Left lung (tissue), 4 donors: ENCODE measurements at regions not wholly inside any gene's neighbourhood (a gene's known extent, or its start where the extent isn't known, plus 50 kb on each side); places are given as distances from the start of the nearest gene placed in this dataset.
A peak's percentile ranks its signal among the peaks of the same experiment; 100 is the strongest.

ENCODE experiments used
- ATAC-seq: fragments of 200-7000 bp; cut with Tn5 transposase; one replicate; pipeline ENCODE4 v1.9.1; 2020; ENCODE audit warnings: moderate library complexity
- DNase-seq, 4 donors: peaks; one replicate each; pipeline ENCODE4 v3.0.0-alpha.2; 2013 to 2020
- H3K27ac ChIP-seq, 2 donors: fragments of 200-600 bp; sonication (generic) in 1 of 2; one replicate each; pipeline versions ENCODE4 v1.5.0 to v1.8.0; 2020 to 2021
- H3K27me3 ChIP-seq, 2 donors: fragments of 200-600 bp; sonication (generic) in 1 of 2; one replicate each; pipeline versions ENCODE4 v1.5.0 to v1.8.0; 2020 to 2021
- H3K36me3 ChIP-seq, 2 donors: fragments of 200-600 bp; sonication (generic) in 1 of 2; one replicate each; pipeline versions ENCODE4 v1.5.0 to v1.8.0; 2020 to 2021
- H3K4me1 ChIP-seq, 2 donors: fragments of 200-600 bp; one replicate each; pipeline ENCODE4 v1.8.0; 2021
- H3K4me3 ChIP-seq, 2 donors: fragments of 200-600 bp; sonication (generic) in 1 of 2; one replicate each; pipeline versions ENCODE4 v1.5.0 to v1.8.0; 2020 to 2021; ENCODE audit warnings: mild to moderate bottlenecking in 1 of 2
- H3K9me3 ChIP-seq, 2 donors: fragments of 200-600 bp; sonication (generic) in 1 of 2; one replicate each; pipeline versions ENCODE4 v1.5.0 to v1.8.0; 2020 to 2021
- intact Hi-C, 2 donors: fragments of 100-400 bp; cut with DNase I; formaldehyde crosslinking; loops; one replicate each; pipeline versions ENCODE4 v1.11.2 to v1.14.2; 2022
- TF ChIP-seq, protein P1 (sequence below), 2 donors: fragments of 200-600 bp; sonication (generic) in 1 of 2; IDR thresholded peaks; one replicate each; pipeline versions ENCODE4 v1.5.0 to v1.8.0; 2021; ENCODE audit warnings: antibody characterized with exemption in 2 of 2
- donor health status: DM: no; HTN: yes; CAD: no.
- donor health status: DM: no; HTN: no; CAD: no.

DNA sequence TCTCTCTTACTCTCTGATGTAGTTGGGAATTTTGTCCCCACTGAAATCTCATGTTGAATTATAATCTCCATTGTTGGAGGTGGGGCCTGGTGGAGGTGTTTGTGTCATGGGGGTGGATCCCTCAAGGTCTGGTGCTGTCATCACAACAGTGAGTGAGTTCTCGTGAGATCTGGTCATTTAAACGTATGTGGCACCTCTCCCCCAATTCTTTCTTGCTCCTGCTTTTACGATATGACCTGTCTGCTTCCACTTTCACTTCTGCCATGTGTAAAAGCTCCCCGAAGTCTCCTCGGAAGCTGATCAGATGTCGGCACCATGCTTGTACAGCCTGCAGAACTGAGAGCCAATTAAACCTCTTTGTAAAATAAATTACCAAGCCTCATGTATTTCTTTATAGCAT, 337.8 kb upstream of the CDH2 start:
- no peaks in the 10 kb centered on the region for H3K4me1 ChIP-seq
- peaks cover 0 to 11% of the 10 kb centered on the region in 2 donors for H3K9me3 ChIP-seq
- DNase-seq (no peak), ATAC-seq (no peak)
- TF ChIP-seq, protein P1, sequence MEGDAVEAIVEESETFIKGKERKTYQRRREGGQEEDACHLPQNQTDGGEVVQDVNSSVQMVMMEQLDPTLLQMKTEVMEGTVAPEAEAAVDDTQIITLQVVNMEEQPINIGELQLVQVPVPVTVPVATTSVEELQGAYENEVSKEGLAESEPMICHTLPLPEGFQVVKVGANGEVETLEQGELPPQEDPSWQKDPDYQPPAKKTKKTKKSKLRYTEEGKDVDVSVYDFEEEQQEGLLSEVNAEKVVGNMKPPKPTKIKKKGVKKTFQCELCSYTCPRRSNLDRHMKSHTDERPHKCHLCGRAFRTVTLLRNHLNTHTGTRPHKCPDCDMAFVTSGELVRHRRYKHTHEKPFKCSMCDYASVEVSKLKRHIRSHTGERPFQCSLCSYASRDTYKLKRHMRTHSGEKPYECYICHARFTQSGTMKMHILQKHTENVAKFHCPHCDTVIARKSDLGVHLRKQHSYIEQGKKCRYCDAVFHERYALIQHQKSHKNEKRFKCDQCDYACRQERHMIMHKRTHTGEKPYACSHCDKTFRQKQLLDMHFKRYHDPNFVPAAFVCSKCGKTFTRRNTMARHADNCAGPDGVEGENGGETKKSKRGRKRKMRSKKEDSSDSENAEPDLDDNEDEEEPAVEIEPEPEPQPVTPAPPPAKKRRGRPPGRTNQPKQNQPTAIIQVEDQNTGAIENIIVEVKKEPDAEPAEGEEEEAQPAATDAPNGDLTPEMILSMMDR (IDR thresholded peaks at IDR 0.05): no peak
- no peak overlapping the region for H3K27ac ChIP-seq
- H3K27me3 ChIP-seq: no peaks in the 10 kb centered on the region
- no peak overlapping the region for H3K4me3 ChIP-seq
- H3K36me3 ChIP-seq: no peaks in the 10 kb centered on the region
- intact Hi-C loops: no loop called here

DNA sequence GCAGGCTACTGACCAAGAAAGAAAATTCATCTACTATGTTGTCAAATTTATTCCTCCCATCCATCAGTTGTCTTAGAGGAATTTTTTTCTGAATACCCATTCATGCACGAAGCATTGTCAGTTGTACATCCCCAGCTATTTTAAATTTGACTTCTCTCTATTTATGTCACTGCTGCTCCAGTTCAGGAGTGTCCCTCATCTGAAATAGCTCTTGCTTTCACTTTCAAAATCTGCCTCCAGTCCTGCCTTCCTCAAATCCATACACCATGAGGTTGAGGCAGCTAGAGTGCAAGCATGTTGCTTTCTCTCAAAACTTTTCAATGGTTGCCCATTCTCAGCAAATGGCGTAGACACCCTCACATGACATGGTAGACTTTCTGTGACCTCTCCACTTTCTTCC, 335.4 kb upstream of the CDH2 start:
- no peaks in the 10 kb centered on the region for H3K27me3 ChIP-seq
- H3K9me3 ChIP-seq: peaks cover 0 to 8% of the 10 kb centered on the region in 2 donors
- no peak for DNase-seq
- H3K27ac ChIP-seq: no peak overlapping the region
- TF ChIP-seq, protein P1 (IDR thresholded peaks at IDR 0.05): no peak
- no peak overlapping the region for H3K4me3 ChIP-seq
- H3K4me1 ChIP-seq: no peaks in the 10 kb centered on the region
- intact Hi-C loops: no loop called here
- H3K36me3 ChIP-seq: no peaks in the 10 kb centered on the region
- ATAC-seq: peak; percentile 34

DNA sequence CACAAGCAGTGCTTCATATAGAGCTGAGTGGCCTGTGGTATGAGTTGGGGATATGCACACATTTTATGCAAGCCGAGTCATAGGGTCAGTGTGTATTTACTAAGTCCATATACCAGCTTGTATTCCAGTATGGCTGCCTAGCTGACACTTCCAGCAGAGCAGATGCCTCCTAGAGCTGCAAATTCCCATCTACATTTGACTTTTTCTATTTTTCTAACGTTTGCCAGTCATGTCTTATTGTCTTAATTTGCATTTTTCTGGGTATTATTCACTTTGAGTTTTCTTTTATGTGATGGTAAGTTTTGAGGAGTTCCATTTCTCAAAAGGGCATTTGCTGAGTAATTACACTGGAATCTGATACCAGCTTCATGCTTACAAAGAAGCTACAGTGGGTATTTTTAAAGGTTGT, 334.5 kb upstream of the CDH2 start:
- H3K27ac ChIP-seq: no peak overlapping the region
- H3K27me3 ChIP-seq: no peaks in the 10 kb centered on the region
- H3K4me3 ChIP-seq: no peak overlapping the region
- intact Hi-C loops: no loop called here
- TF ChIP-seq, protein P1 (IDR thresholded peaks at IDR 0.05): no peak
- ATAC-seq: no peak
- no peaks in the 10 kb centered on the region for H3K36me3 ChIP-seq
- no peak for DNase-seq
- H3K9me3 ChIP-seq: peaks cover 0 to 6% of the 10 kb centered on the region in 2 donors
- H3K4me1 ChIP-seq: no peaks in the 10 kb centered on the region

GRCh38 chr18:28510210-28510609, 333.3 kb upstream of the CDH2 start:
- no peaks in the 10 kb centered on the region for H3K27me3 ChIP-seq
- H3K4me3 ChIP-seq: no peak overlapping the region
- H3K9me3 ChIP-seq: no peaks in the 10 kb centered on the region
- TF ChIP-seq, protein P1 (IDR thresholded peaks at IDR 0.05): no peak
- intact Hi-C loops: no loop called here
- ATAC-seq (no peak), DNase-seq (no peak)
- no peak overlapping the region for H3K27ac ChIP-seq
- no peaks in the 10 kb centered on the region for H3K36me3 ChIP-seq
- no peaks in the 10 kb centered on the region for H3K4me1 ChIP-seq

GRCh38 chr18:28504066-28504465, 327.1 kb upstream of the CDH2 start:
- TF ChIP-seq, protein P1 (IDR thresholded peaks at IDR 0.05): no peak
- Histone ChIP-seq H3K36me3 (no peaks in the 10 kb centered on the region), H3K27ac (no peak overlapping the region), H3K4me1 (no peaks in the 10 kb centered on the region), H3K4me3 (no peak overlapping the region), H3K9me3 (peaks cover 0 to 3% of the 10 kb centered on the region in 2 donors), H3K27me3 (no peaks in the 10 kb centered on the region)
- no peak for DNase-seq
- intact Hi-C loops: no loop called here
- ATAC-seq: no peak
